ENCODE measurements at regions not wholly inside any gene's neighbourhood (a gene's known extent, or its start where the extent isn't known, plus 50 kb on each side); places are given as distances from the start of the nearest gene placed in this dataset.

GRCh38 chr1:204011426-204011825, 61.5 kb upstream of the SOX13 start:
- TF ChIP-seq, protein P1, sequence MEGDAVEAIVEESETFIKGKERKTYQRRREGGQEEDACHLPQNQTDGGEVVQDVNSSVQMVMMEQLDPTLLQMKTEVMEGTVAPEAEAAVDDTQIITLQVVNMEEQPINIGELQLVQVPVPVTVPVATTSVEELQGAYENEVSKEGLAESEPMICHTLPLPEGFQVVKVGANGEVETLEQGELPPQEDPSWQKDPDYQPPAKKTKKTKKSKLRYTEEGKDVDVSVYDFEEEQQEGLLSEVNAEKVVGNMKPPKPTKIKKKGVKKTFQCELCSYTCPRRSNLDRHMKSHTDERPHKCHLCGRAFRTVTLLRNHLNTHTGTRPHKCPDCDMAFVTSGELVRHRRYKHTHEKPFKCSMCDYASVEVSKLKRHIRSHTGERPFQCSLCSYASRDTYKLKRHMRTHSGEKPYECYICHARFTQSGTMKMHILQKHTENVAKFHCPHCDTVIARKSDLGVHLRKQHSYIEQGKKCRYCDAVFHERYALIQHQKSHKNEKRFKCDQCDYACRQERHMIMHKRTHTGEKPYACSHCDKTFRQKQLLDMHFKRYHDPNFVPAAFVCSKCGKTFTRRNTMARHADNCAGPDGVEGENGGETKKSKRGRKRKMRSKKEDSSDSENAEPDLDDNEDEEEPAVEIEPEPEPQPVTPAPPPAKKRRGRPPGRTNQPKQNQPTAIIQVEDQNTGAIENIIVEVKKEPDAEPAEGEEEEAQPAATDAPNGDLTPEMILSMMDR (conservative IDR thresholded peaks at IDR 0.05 in 1 of 2, IDR thresholded peaks at IDR 0.05 in 1 of 2; ENCODE audit: low read depth in 1 of 2, low read length in 2 of 2) = no peak
- TF ChIP-seq EZH2 (IDR thresholded peaks at IDR 0.05; ENCODE audit: low read length, missing control alignments) = no peak

Data from fibroblast of lung (primary cell).